OCI-LY3 (cell line): ENCODE measurements at regions not wholly inside any gene's neighbourhood (a gene's known extent, or its start where the extent isn't known, plus 50 kb on each side); places are given as distances from the start of the nearest gene placed in this dataset.

ENCODE experiments used
- CTCF ChIP-seq: fragments of 200-600, 300-600 bp; sonication (generic); IDR thresholded peaks from 2 replicates; pipeline ENCODE4 v1.5.1; 2014; ENCODE audit warnings: antibody characterized with exemption, low read length, low read depth
- EZH2phosphoT487 ChIP-seq: fragments of 200-600 bp; shearing (Covaris generic); IDR thresholded peaks from 2 replicates; pipeline ENCODE4 v1.6.1; 2018; ENCODE audit warnings: antibody characterized with exemption, mixed run types, low read depth

DNA sequence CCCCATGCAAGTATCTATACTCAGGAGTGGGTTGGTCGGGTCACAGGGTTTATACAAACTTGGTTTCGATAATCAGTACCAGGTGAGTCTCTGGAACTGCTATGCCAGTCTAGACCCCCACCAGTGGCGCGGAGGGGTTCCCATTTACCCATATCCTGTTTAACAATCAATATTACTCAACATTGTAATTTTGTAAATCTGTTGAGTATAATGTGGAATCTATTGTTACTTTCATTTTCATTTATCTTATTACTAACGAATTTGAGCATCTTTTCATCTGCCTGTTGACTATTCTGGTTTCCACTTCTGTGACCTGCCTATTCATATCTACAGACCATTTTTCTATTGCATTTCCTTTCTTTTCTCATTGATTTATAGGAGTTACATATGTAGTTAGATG, 275.2 kb upstream of the CRY1 start:
- TF ChIP-seq CTCF (no peak), EZH2phosphoT487 (no peak)
